SJSA1 (cell line): ENCODE measurements at regions not wholly inside any gene's neighbourhood (a gene's known extent, or its start where the extent isn't known, plus 50 kb on each side); places are given as distances from the start of the nearest gene placed in this dataset.

Experiments used
- DNase-seq, 2 experiments: peaks; one replicate each; pipeline ENCODE4 v3.0.0-alpha.2; 2015 to 2020; ENCODE audit warnings: low spot score in 2 of 2, low read depth in 1 of 2
- H3K27ac ChIP-seq: fragments of 250-450 bp; sonication (Bioruptor Pico); 2 replicates; pipeline ENCODE4 v1.5.1; 2020; ENCODE audit warnings: mild to moderate bottlenecking, moderate library complexity
- H3K27me3 ChIP-seq: fragments of 250-450 bp; sonication (Bioruptor Pico); replicated peaks from 2 replicates; pipeline ENCODE4 v1.5.1; 2020; ENCODE audit warnings: mild to moderate bottlenecking, moderate library complexity
- H3K36me3 ChIP-seq: fragments of 250-450 bp; sonication (Bioruptor Pico); 2 replicates; pipeline ENCODE4 v1.5.1; 2020; ENCODE audit warnings: mild to moderate bottlenecking
- H3K4me1 ChIP-seq: fragments of 250-450 bp; sonication (Bioruptor Pico); replicated peaks from 2 replicates; pipeline ENCODE4 v1.6.1; 2021; ENCODE audit warnings: mild to moderate bottlenecking
- H3K4me3 ChIP-seq: fragments of 250-450 bp; sonication (Bioruptor Pico); 2 replicates; pipeline ENCODE4 v1.5.1; 2020; ENCODE audit warnings: mild to moderate bottlenecking
- H3K9me3 ChIP-seq: fragments of 250-450 bp; sonication (Bioruptor Pico); replicated peaks from 2 replicates; pipeline ENCODE4 v1.5.1; 2020; ENCODE audit warnings: mild to moderate bottlenecking

DNA sequence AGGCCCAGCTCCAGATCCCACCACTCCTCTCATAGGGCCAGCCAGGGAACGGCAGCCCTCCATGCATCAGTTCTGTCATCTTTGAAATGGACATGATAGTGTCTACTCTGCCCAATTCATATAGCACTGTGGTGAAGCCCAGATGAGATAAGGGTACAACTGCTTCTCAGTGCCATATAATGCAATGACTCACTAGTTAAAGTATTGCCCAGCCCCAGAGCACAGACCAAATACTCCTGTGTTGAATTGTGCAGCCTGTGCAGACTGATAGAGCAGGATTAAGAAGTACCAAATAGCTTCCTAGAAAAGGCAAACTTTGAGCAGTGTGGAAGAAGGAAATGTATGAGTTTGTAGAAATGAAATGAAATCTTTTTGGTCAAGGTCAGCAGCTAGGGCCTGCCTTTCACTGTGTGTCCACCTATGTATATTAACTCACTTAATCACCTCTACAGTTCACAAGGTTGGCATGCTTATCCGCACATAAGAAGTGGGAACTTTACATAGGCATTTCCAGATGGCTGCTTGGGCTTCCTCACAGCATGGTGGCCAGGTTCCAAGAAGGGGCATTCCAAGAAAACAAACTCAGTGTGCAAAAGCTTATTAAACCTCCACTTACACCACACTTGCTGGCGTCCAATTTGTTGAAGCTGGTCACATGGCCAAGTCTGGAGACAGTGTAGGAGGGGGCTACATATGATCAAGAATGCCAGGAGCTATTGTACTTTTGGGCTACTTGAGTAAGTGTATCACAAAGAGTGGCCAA, 102.8 kb upstream of the COPS8 start:
- DNase-seq, result peak in 1 of 2 experiments; percentile 13
- Histone ChIP-seq H3K9me3 (0 out of 2 replicates have a peak, but pooled peaks cover 10% of the 10 kb centered on the region), H3K36me3 (no peaks in the 10 kb centered on the region), H3K27me3 (0 out of 2 replicates have a peak, but pooled peaks cover 3% of the 10 kb centered on the region), H3K4me3 (no peak overlapping the region), H3K4me1 (no peaks in the 10 kb centered on the region), H3K27ac (no peak overlapping the region)

GRCh38 chr2:236984046-236984445, 101.6 kb upstream of the COPS8 start:
- DNase-seq, result no peak
- Histone ChIP-seq H3K27ac (no peak overlapping the region), H3K27me3 (0 out of 2 replicates have a peak, but pooled peaks cover 3% of the 10 kb centered on the region), H3K9me3 (0 out of 2 replicates have a peak, but pooled peaks cover 10% of the 10 kb centered on the region), H3K4me1 (no peaks in the 10 kb centered on the region), H3K36me3 (no peaks in the 10 kb centered on the region), H3K4me3 (no peak overlapping the region)

- Histone ChIP-seq H3K9me3 (0 out of 2 replicates have a peak, but pooled peaks cover 10% of the 10 kb centered on the region), H3K27ac (no peak overlapping the region), H3K36me3 (no peaks in the 10 kb centered on the region), H3K27me3 (0 out of 2 replicates have a peak, but pooled peaks cover 3% of the 10 kb centered on the region), H3K4me1 (no peaks in the 10 kb centered on the region), H3K4me3 (no peak overlapping the region)
- no peak for DNase-seq
Observed at GRCh38 chr2:236985761-236986339, 99.8 kb upstream of the COPS8 start.

GRCh38 chr2:236986524-236987330, 99.0 kb upstream of the COPS8 start:
- Histone ChIP-seq H3K36me3 (no peaks in the 10 kb centered on the region), H3K4me3 (no peak overlapping the region), H3K27ac (no peak overlapping the region), H3K4me1 (no peaks in the 10 kb centered on the region), H3K27me3 (0 out of 2 replicates have a peak, but pooled peaks cover 3% of the 10 kb centered on the region), H3K9me3 (0 out of 2 replicates have a peak, but pooled peaks cover 10% of the 10 kb centered on the region)
- no peak for DNase-seq

DNA sequence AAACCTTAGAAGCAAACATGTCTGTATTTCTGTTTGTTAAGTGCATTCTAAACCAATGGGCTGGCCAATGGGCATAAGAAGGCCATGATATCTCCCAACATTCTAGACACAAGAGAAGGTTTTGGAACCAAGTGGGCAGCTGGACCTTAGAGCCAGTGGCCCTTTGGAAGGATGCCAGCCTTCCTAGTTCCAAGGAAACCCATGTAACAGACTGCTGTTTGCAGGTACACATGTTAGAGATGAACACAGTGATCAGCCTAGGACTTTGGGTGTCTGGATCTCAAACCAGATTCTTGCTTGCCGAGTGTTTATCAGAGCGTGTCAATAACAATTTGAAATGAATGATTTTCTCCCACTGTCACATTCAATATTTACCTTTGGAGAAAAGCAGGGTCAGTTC, 97.5 kb upstream of the COPS8 start:
- Histone ChIP-seq H3K4me1 (no peaks in the 10 kb centered on the region), H3K27me3 (0 out of 2 replicates have a peak, but pooled peaks cover 3% of the 10 kb centered on the region)
- DNase-seq, result no peak

GRCh38 chr2:236988690-236989624, 96.7 kb upstream of the COPS8 start:
- H3K27me3 ChIP-seq, result 0 out of 2 replicates have a peak, but pooled peaks cover 3% of the 10 kb centered on the region
- no peak overlapping the region for H3K27ac ChIP-seq

More for the DNA sequence above, 97.5 kb upstream of the COPS8 start:
- Histone ChIP-seq H3K27ac (no peak overlapping the region), H3K4me3 (no peak overlapping the region), H3K36me3 (no peaks in the 10 kb centered on the region), H3K9me3 (0 out of 2 replicates have a peak, but pooled peaks cover 3% of the 10 kb centered on the region)

GRCh38 chr2:236990552-236990951, 95.1 kb upstream of the COPS8 start:
- Histone ChIP-seq H3K4me1 (no peaks in the 10 kb centered on the region), H3K36me3 (no peaks in the 10 kb centered on the region), H3K9me3 (no peaks in the 10 kb centered on the region), H3K27ac (no peak overlapping the region), H3K27me3 (no peaks in the 10 kb centered on the region), H3K4me3 (no peak overlapping the region)
- DNase-seq, result no peak

More at GRCh38 chr2:236988690-236989624, 96.7 kb upstream of the COPS8 start:
- Histone ChIP-seq H3K36me3 (no peaks in the 10 kb centered on the region), H3K4me3 (no peak overlapping the region), H3K9me3 (0 out of 2 replicates have a peak, but pooled peaks cover 2% of the 10 kb centered on the region), H3K4me1 (no peaks in the 10 kb centered on the region)
- no peak for DNase-seq

GRCh38 chr2:236991874-236992273, 93.8 kb upstream of the COPS8 start:
- Histone ChIP-seq H3K9me3 (no peaks in the 10 kb centered on the region), H3K27me3 (no peaks in the 10 kb centered on the region), H3K4me3 (no peak overlapping the region), H3K27ac (no peak overlapping the region), H3K4me1 (peaks cover under 1% of the 10 kb centered on the region), H3K36me3 (no peaks in the 10 kb centered on the region)
- DNase-seq, result no peak

DNA sequence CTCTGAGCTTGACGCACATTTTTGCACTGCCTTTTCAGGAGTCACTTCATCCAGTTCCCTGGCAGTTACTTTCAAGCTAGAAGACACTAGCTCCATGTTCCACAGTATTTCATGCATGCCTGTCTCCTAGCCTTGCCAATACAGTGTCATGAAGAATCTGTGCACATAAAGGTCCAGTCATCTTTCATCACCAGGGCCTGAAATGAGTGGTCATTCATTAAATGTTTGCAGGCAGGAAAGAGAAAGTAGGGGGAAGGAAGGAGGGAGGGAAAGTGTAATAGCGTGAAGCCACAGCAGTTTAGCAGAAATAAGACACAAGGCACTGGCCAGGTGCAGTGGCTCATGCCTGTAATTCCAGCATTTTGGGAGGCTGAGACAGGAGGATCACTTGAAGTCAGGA, 92.4 kb upstream of the COPS8 start:
- Histone ChIP-seq H3K27ac (no peak overlapping the region), H3K4me3 (no peak overlapping the region), H3K27me3 (no peaks in the 10 kb centered on the region), H3K4me1 (peaks cover 13% of the 10 kb centered on the region), H3K9me3 (no peaks in the 10 kb centered on the region), H3K36me3 (no peaks in the 10 kb centered on the region)
- no peak for DNase-seq

- H3K4me1 ChIP-seq, result peaks cover 23% of the 10 kb centered on the region
- no peak overlapping the region for H3K4me3 ChIP-seq
- no peak for DNase-seq
- H3K27me3 ChIP-seq, result no peaks in the 10 kb centered on the region
- H3K36me3 ChIP-seq, result no peaks in the 10 kb centered on the region
- H3K27ac ChIP-seq, result no peak overlapping the region
- no peaks in the 10 kb centered on the region for H3K9me3 ChIP-seq
Observed at GRCh38 chr2:236994361-236994760, 91.3 kb upstream of the COPS8 start.

- H3K27ac ChIP-seq, result peak overlapping the region; percentile 68; the same call in 1 of the 2 replicates
- DNase-seq, result peak in 1 of 2 experiments; percentile 25
Observed at GRCh38 chr2:236997069-236997715, 88.5 kb upstream of the COPS8 start.

DNA sequence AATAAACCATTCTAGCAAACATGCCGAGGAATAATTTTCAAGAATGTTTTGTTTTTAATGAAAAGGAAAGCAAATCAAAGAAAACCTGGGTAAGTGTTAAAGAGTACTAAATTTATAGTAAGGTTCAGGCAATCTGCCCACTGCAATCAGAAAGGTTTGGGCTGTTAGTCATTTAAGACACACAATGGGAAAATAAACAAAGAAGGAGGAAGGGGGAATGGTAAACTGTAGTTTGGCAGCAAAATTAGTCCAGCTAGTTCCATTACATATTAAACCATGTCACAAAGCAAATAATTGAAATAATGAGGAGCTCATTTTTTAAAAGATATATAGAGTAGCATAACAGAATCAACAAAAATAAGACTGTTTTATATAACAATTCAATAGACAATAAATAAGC, 87.5 kb upstream of the COPS8 start:
- Histone ChIP-seq H3K4me3 (no peak overlapping the region), H3K9me3 (no peaks in the 10 kb centered on the region), H3K4me1 (peaks cover 26% of the 10 kb centered on the region), H3K27ac (peak overlapping the region; percentile 68), H3K27me3 (no peaks in the 10 kb centered on the region), H3K36me3 (no peaks in the 10 kb centered on the region)
- DNase-seq, result peak in 1 of 2 experiments; percentile 76

More at GRCh38 chr2:236997069-236997715, 88.5 kb upstream of the COPS8 start:
- no peak overlapping the region for H3K4me3 ChIP-seq
- no peaks in the 10 kb centered on the region for H3K9me3 ChIP-seq
- peaks cover 26% of the 10 kb centered on the region for H3K4me1 ChIP-seq
- no peaks in the 10 kb centered on the region for H3K27me3 ChIP-seq
- no peaks in the 10 kb centered on the region for H3K36me3 ChIP-seq
